ENCODE measurements at regions not wholly inside any gene's neighbourhood (a gene's known extent, or its start where the extent isn't known, plus 50 kb on each side); places are given as distances from the start of the nearest gene placed in this dataset.
A peak's percentile ranks its signal among the peaks of the same experiment; 100 is the strongest.

GRCh38 chr15:70442211-70442610, 321.1 kb downstream of the UACA start:
- Histone ChIP-seq H3K4me1 (peaks cover 28% of the 10 kb centered on the region), H3K9me3 (replicated peaks) (no peaks in the 10 kb centered on the region), H3K4me3 (no peak overlapping the region), H3K27me3 (ENCODE audit: low read depth) (peaks cover 72% of the 10 kb centered on the region), H3K27ac (replicated peaks) (no peak overlapping the region), H3K36me3 (no peaks in the 10 kb centered on the region)
- DNase-seq = no peak
- intact Hi-C loops (cut with micrococcal nuclease) = no loop called here
- no peak for TF ChIP-seq CTCF (IDR thresholded peaks at IDR 0.05; ENCODE audit: borderline replicate concordance)

GRCh38 chr15:70440416-70441138, 322.8 kb downstream of the UACA start:
- Histone ChIP-seq H3K27me3 (ENCODE audit: low read depth) (peaks cover 57% of the 10 kb centered on the region), H3K27ac (replicated peaks) (no peak overlapping the region), H3K9me3 (replicated peaks) (no peaks in the 10 kb centered on the region), H3K4me1 (peaks cover 29% of the 10 kb centered on the region), H3K36me3 (no peaks in the 10 kb centered on the region), H3K4me3 (no peak overlapping the region)
- intact Hi-C loops (cut with micrococcal nuclease) = no loop called here
- DNase-seq = no peak
- TF ChIP-seq CTCF (IDR thresholded peaks at IDR 0.05; ENCODE audit: borderline replicate concordance) = no peak

- H3K27ac ChIP-seq (replicated peaks) = no peak overlapping the region
- H3K36me3 ChIP-seq = no peaks in the 10 kb centered on the region
- peaks cover 36% of the 10 kb centered on the region for H3K4me1 ChIP-seq
- TF ChIP-seq CTCF (IDR thresholded peaks at IDR 0.05; ENCODE audit: borderline replicate concordance) = no peak
- H3K9me3 ChIP-seq (replicated peaks) = no peaks in the 10 kb centered on the region
- intact Hi-C loops (cut with micrococcal nuclease) = no loop called here
- H3K4me3 ChIP-seq = no peak overlapping the region
- H3K27me3 ChIP-seq (ENCODE audit: low read depth) = peaks cover 50% of the 10 kb centered on the region
- no peak for DNase-seq
Observed at GRCh38 chr15:70439880-70440279, 323.5 kb downstream of the UACA start.

GRCh38 chr15:70439304-70439877, 324.0 kb downstream of the UACA start:
- Histone ChIP-seq H3K4me3 (no peak overlapping the region), H3K9me3 (replicated peaks) (no peaks in the 10 kb centered on the region), H3K27ac (replicated peaks) (no peak overlapping the region), H3K27me3 (ENCODE audit: low read depth) (peaks cover 46% of the 10 kb centered on the region), H3K4me1 (peaks cover 40% of the 10 kb centered on the region), H3K36me3 (no peaks in the 10 kb centered on the region)
- DNase-seq = no peak
- intact Hi-C loops (cut with micrococcal nuclease) = no loop called here
- no peak for TF ChIP-seq CTCF (IDR thresholded peaks at IDR 0.05; ENCODE audit: borderline replicate concordance)

- no peaks in the 10 kb centered on the region for H3K9me3 ChIP-seq (replicated peaks)
- H3K27ac ChIP-seq (replicated peaks) = peak overlapping the region; percentile 2
- peaks cover 46% of the 10 kb centered on the region for H3K4me1 ChIP-seq
- intact Hi-C loops (cut with micrococcal nuclease) = no loop called here
- H3K27me3 ChIP-seq (ENCODE audit: low read depth) = peaks cover 39% of the 10 kb centered on the region
- no peak for TF ChIP-seq CTCF (IDR thresholded peaks at IDR 0.05; ENCODE audit: borderline replicate concordance)
- H3K4me3 ChIP-seq = no peak overlapping the region
- no peaks in the 10 kb centered on the region for H3K36me3 ChIP-seq
- DNase-seq = peak; percentile 82
Observed at GRCh38 chr15:70438776-70439175, 324.6 kb downstream of the UACA start.

Measured in left ventricle myocardium inferior (tissue), 1 donor.